Liver (tissue), 3 donors: ENCODE measurements at regions not wholly inside any gene's neighbourhood (a gene's known extent, or its start where the extent isn't known, plus 50 kb on each side); places are given as distances from the start of the nearest gene placed in this dataset.

ENCODE experiments used
- ATF3 ChIP-seq: IDR thresholded peaks from 2 replicates; pipeline ENCODE4 v1.6.1; 2016; ENCODE audit warnings: antibody characterized with exemption
- EGR1 ChIP-seq, 2 donors: IDR thresholded peaks; 2 replicates each; pipeline ENCODE4 v1.6.1; 2016 to 2018; ENCODE audit warnings: antibody characterized with exemption in 2 of 2, low read depth in 2 of 2
- GABPA ChIP-seq, 2 donors: IDR thresholded peaks in 1 of 2; conservative IDR thresholded peaks in 1 of 2; 2 replicates each; pipeline ENCODE4 v1.6.1; 2016; ENCODE audit warnings: antibody characterized with exemption in 2 of 2, mild to moderate bottlenecking in 1 of 2, moderate library complexity in 1 of 2
- HNF4A ChIP-seq, 2 donors: conservative IDR thresholded peaks; 2 replicates each; pipeline ENCODE4 v1.6.1; 2016; ENCODE audit warnings: antibody characterized with exemption in 2 of 2, mild to moderate bottlenecking in 2 of 2
- JUND ChIP-seq, 2 donors: IDR thresholded peaks; 2 replicates each; pipeline ENCODE4 v1.6.1; 2016; ENCODE audit warnings: antibody characterized with exemption in 2 of 2
- MAX ChIP-seq: IDR thresholded peaks from 2 replicates; pipeline ENCODE4 v1.6.1; 2016; ENCODE audit warnings: antibody characterized with exemption
- RAD21 ChIP-seq, 2 donors: IDR thresholded peaks; 2 replicates each; pipeline ENCODE4 v1.6.1; 2016; ENCODE audit warnings: antibody characterized with exemption in 2 of 2, mild to moderate bottlenecking in 2 of 2
- REST ChIP-seq: IDR thresholded peaks from 2 replicates; pipeline ENCODE4 v1.6.1; 2016; ENCODE audit warnings: antibody characterized with exemption, mild to moderate bottlenecking
- RXRA ChIP-seq, 2 donors: IDR thresholded peaks; 2 replicates each; pipeline ENCODE4 v1.6.1; 2017 to 2018; ENCODE audit warnings: antibody characterized with exemption in 2 of 2, mild to moderate bottlenecking in 1 of 2
- SP1 ChIP-seq: IDR thresholded peaks from 2 replicates; pipeline ENCODE4 v1.6.1; 2018; ENCODE audit warnings: antibody characterized with exemption, mild to moderate bottlenecking
- TAF1 ChIP-seq: conservative IDR thresholded peaks from 2 replicates; pipeline ENCODE4 v1.6.1; 2016; ENCODE audit warnings: antibody characterized with exemption, mild to moderate bottlenecking
- YY1 ChIP-seq: IDR thresholded peaks from 2 replicates; pipeline ENCODE4 v1.6.1; 2016; ENCODE audit warnings: antibody characterized with exemption, mild to moderate bottlenecking
- TF ChIP-seq, protein P1 (sequence below): fragments of 150-350 bp; IDR thresholded peaks from 2 replicates; pipeline ENCODE4 v1.5.1; 2017; ENCODE audit warnings: improper control_type of control experiment, low read depth, low read length; ENCODE audit not compliant: missing input control
- donor health status: healthy.
- donor health status: healthy.

DNA sequence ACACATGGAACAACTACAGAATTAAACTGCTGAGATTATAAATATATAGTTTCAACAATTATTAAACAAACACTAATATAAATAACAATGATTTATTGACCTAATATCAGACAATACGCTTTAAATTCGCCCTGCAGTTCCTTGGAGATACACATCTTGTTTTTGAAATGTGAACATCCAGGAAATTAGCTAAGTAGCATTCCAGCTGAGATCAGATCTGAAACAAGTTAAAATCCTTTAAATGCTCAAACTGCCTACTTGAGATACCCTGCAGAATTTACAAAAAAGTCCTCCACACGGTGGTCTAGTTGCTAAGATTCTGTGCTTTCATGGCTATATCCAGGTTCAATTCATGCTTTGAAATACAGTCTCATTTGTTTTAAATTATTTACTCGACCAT is 101.4 kb upstream of the OLFM3 start:
- TF ChIP-seq, protein P1, sequence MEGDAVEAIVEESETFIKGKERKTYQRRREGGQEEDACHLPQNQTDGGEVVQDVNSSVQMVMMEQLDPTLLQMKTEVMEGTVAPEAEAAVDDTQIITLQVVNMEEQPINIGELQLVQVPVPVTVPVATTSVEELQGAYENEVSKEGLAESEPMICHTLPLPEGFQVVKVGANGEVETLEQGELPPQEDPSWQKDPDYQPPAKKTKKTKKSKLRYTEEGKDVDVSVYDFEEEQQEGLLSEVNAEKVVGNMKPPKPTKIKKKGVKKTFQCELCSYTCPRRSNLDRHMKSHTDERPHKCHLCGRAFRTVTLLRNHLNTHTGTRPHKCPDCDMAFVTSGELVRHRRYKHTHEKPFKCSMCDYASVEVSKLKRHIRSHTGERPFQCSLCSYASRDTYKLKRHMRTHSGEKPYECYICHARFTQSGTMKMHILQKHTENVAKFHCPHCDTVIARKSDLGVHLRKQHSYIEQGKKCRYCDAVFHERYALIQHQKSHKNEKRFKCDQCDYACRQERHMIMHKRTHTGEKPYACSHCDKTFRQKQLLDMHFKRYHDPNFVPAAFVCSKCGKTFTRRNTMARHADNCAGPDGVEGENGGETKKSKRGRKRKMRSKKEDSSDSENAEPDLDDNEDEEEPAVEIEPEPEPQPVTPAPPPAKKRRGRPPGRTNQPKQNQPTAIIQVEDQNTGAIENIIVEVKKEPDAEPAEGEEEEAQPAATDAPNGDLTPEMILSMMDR: no peak
- no peak for TF ChIP-seq YY1
- no peak for TF ChIP-seq JUND (IDR thresholded peaks at IDR 0.05)
- no peak for TF ChIP-seq RXRA (IDR thresholded peaks at IDR 0.05)
- no peak for TF ChIP-seq REST
- no peak for TF ChIP-seq RAD21 (IDR thresholded peaks at IDR 0.05)
- no peak for TF ChIP-seq EGR1 (IDR thresholded peaks at IDR 0.05; ENCODE audit: low read depth in 2 of 2)
- no peak for TF ChIP-seq HNF4A (conservative IDR thresholded peaks at IDR 0.05)
- no peak for TF ChIP-seq GABPA (IDR thresholded peaks at IDR 0.05 in 1 of 2, conservative IDR thresholded peaks at IDR 0.05 in 1 of 2)
- TF ChIP-seq MAX: no peak
- TF ChIP-seq ATF3: no peak
- TF ChIP-seq SP1: no peak
- TF ChIP-seq TAF1: no peak
